HEK293 (cell line): ENCODE measurements at regions not wholly inside any gene's neighbourhood (a gene's known extent, or its start where the extent isn't known, plus 50 kb on each side); places are given as distances from the start of the nearest gene placed in this dataset.

Source experiments
- CTCF ChIA-PET: fragments of 350-600 bp; formaldehyde crosslinking; extraction: SDS; loops from one replicate; lab custom pipeline; 2021; ENCODE audit warnings: antibody characterized with exemption; lab: Yijun Ruan, JAX
- POLR2A ChIA-PET: fragments of 300-600 bp; formaldehyde crosslinking; extraction: SDS; loops from one replicate; lab custom pipeline; 2020; ENCODE audit warnings: antibody characterized with exemption, inconsistent platforms; lab: Yijun Ruan, JAX
- H3K27ac ChIP-seq: fragments of 200-500 bp; sonication (Bioruptor generic); 2 replicates; pipeline ENCODE4 v1.5.1; 2014; ENCODE audit warnings: low read depth, low read length, control low read depth, inconsistent platforms; ENCODE audit errors: extremely low read depth
- H3K36me3 ChIP-seq, 2 experiments: fragments of 200-500 bp in 1 of 2; sonication (Bioruptor generic) in 1 of 2; 1 replicate in 1 of 2; 2 replicates in 1 of 2; pipeline ENCODE4 v1.5.1; 2014 to 2017; ENCODE audit warnings: inconsistent platforms in 2 of 2, low read length in 2 of 2; ENCODE audit not compliant: control insufficient read depth in 2 of 2, insufficient read depth in 1 of 2
- H3K4me1 ChIP-seq: fragments of 200-500 bp; sonication (Bioruptor generic); 2 replicates; pipeline ENCODE4 v1.5.1; 2014; ENCODE audit warnings: mild to moderate bottlenecking, low read length, inconsistent platforms; ENCODE audit not compliant: control insufficient read depth, insufficient read depth
- H3K4me3 ChIP-seq: 2 replicates; pipeline ENCODE4 v1.5.1; 2011; ENCODE audit warnings: low read depth, mild to moderate bottlenecking, control low read depth, low read length, moderate library complexity
- H3K9me3 ChIP-seq: fragments of 200-500 bp; sonication (Bioruptor generic); 2 replicates; pipeline ENCODE4 v1.5.1; 2014; ENCODE audit warnings: low read depth, low read length, inconsistent platforms; ENCODE audit not compliant: control insufficient read depth, insufficient read depth
- GLIS1 ChIP-seq: fragments of 450-650 bp; formaldehyde crosslinking; IDR thresholded peaks from 2 replicates; pipeline ENCODE4 v1.5.1; 2016; ENCODE audit warnings: missing biosample characterization, missing genetic modification characterization
- IKZF3 ChIP-seq: fragments of 450-650 bp; IDR thresholded peaks from 2 replicates; pipeline ENCODE4 v1.5.0; 2018; ENCODE audit warnings: missing biosample characterization, mild to moderate bottlenecking, missing genetic modification characterization, moderate library complexity
- KLF1 ChIP-seq: fragments of 450-650 bp; formaldehyde crosslinking; IDR thresholded peaks from 2 replicates; pipeline ENCODE4 v1.5.1; 2016; ENCODE audit warnings: missing biosample characterization, missing genetic modification characterization
- KLF7 ChIP-seq: fragments of 450-650 bp; formaldehyde crosslinking; IDR thresholded peaks from 2 replicates; pipeline ENCODE4 v1.5.1; 2016; ENCODE audit warnings: missing biosample characterization, missing genetic modification characterization, borderline replicate concordance
- KLF9 ChIP-seq: fragments of 450-650 bp; formaldehyde crosslinking; IDR thresholded peaks from 2 replicates; pipeline ENCODE4 v1.5.1; 2016; ENCODE audit warnings: missing biosample characterization, missing genetic modification characterization, low read depth
- SETDB1 ChIP-seq: IDR thresholded peaks from one replicate; pipeline ENCODE4 v1.6.1; 2017; ENCODE audit warnings: mild to moderate bottlenecking, low read length, moderate library complexity, mixed read lengths; ENCODE audit not compliant: insufficient read length
- ZNF138 ChIP-seq: fragments of 450-650 bp; formaldehyde crosslinking; IDR thresholded peaks from 2 replicates; pipeline ENCODE4 v1.5.1; 2016; ENCODE audit warnings: missing biosample characterization, missing genetic modification characterization, borderline replicate concordance
- ZNF140 ChIP-seq: fragments of 450-650 bp; formaldehyde crosslinking; IDR thresholded peaks from 2 replicates; pipeline ENCODE4 v1.5.1; 2016; ENCODE audit warnings: missing biosample characterization, missing genetic modification characterization
- ZNF211 ChIP-seq: fragments of 450-650 bp; formaldehyde crosslinking; IDR thresholded peaks from 2 replicates; pipeline ENCODE4 v1.5.1; 2016; ENCODE audit warnings: low read depth, missing biosample characterization, missing genetic modification characterization
- ZNF394 ChIP-seq: fragments of 450-650 bp; formaldehyde crosslinking; IDR thresholded peaks from 2 replicates; pipeline ENCODE4 v1.5.1; 2016; ENCODE audit warnings: missing biosample characterization, missing genetic modification characterization, mild to moderate bottlenecking, moderate library complexity, borderline replicate concordance
- ZNF416 ChIP-seq: fragments of 450-650 bp; formaldehyde crosslinking; IDR thresholded peaks from 2 replicates; pipeline ENCODE4 v1.5.1; 2016; ENCODE audit warnings: missing biosample characterization, missing genetic modification characterization
- ZNF426 ChIP-seq: fragments of 450-650 bp; formaldehyde crosslinking; IDR thresholded peaks from 2 replicates; pipeline ENCODE4 v1.5.1; 2017; ENCODE audit warnings: missing biosample characterization, missing genetic modification characterization, mild to moderate bottlenecking, inconsistent platforms, moderate library complexity
- ZNF530 ChIP-seq: fragments of 450-650 bp; formaldehyde crosslinking; IDR thresholded peaks from 2 replicates; pipeline ENCODE4 v1.5.1; 2016; ENCODE audit warnings: low read depth, missing biosample characterization, missing genetic modification characterization
- ZNF555 ChIP-seq: fragments of 450-650 bp; formaldehyde crosslinking; conservative IDR thresholded peaks from 2 replicates; pipeline ENCODE4 v1.5.1; 2017; ENCODE audit warnings: missing biosample characterization, mild to moderate bottlenecking, missing genetic modification characterization, inconsistent platforms
- ZNF560 ChIP-seq: fragments of 450-650 bp; formaldehyde crosslinking; IDR thresholded peaks from 2 replicates; pipeline ENCODE4 v1.5.1; 2017; ENCODE audit warnings: missing biosample characterization, missing genetic modification characterization, borderline replicate concordance
- ZNF610 ChIP-seq: fragments of 450-650 bp; formaldehyde crosslinking; IDR thresholded peaks from 2 replicates; pipeline ENCODE4 v1.5.1; 2016; ENCODE audit warnings: missing biosample characterization, missing genetic modification characterization, borderline replicate concordance
- ZNF621 ChIP-seq: fragments of 450-650 bp; formaldehyde crosslinking; IDR thresholded peaks from 2 replicates; pipeline ENCODE4 v1.5.1; 2017; ENCODE audit warnings: missing biosample characterization, missing genetic modification characterization
- ZNF76 ChIP-seq: fragments of 450-650 bp; formaldehyde crosslinking; IDR thresholded peaks from 2 replicates; pipeline ENCODE4; 2016; ENCODE audit warnings: low read depth, missing biosample characterization, missing genetic modification characterization, borderline replicate concordance
- ZNF837 ChIP-seq: fragments of 450-650 bp; formaldehyde crosslinking; IDR thresholded peaks from 2 replicates; pipeline ENCODE4 v1.5.1; 2016; ENCODE audit warnings: missing biosample characterization, missing genetic modification characterization
- ZXDB ChIP-seq: fragments of 450-650 bp; formaldehyde crosslinking; IDR thresholded peaks from 2 replicates; pipeline ENCODE4 v1.5.1; 2016; ENCODE audit warnings: missing biosample characterization, missing genetic modification characterization
- TF ChIP-seq, protein P1 (sequence below): fragments of 450-650 bp; formaldehyde crosslinking; IDR thresholded peaks from 2 replicates; pipeline ENCODE4; 2016; ENCODE audit warnings: missing biosample characterization, missing genetic modification characterization
- TF ChIP-seq, protein P2 (sequence below): fragments of 450-650 bp; formaldehyde crosslinking; IDR thresholded peaks from 2 replicates; pipeline ENCODE4 v1.5.1; 2016; ENCODE audit warnings: missing biosample characterization, missing genetic modification characterization
- TF ChIP-seq, protein P3 (sequence below): fragments of 450-650 bp; IDR thresholded peaks from 2 replicates; pipeline ENCODE4 v1.5.1; 2018; ENCODE audit warnings: missing biosample characterization, missing genetic modification characterization
- TF ChIP-seq, protein P4 (sequence below): fragments of 450-650 bp; formaldehyde crosslinking; conservative IDR thresholded peaks from 2 replicates; pipeline ENCODE4 v1.5.1; 2016; ENCODE audit warnings: low read depth, missing biosample characterization, missing genetic modification characterization
- TF ChIP-seq, protein P5 (sequence below): fragments of 450-650 bp; formaldehyde crosslinking; conservative IDR thresholded peaks from 2 replicates; pipeline ENCODE4 v1.5.1; 2016; ENCODE audit warnings: low read depth, missing biosample characterization, missing genetic modification characterization

GRCh38 chr18:73668051-73668450 is 479.6 kb downstream of the FBXO15 start (continued):
- TF ChIP-seq ZNF76 (tag by site-specific recombination): no peak
- TF ChIP-seq, protein P1, sequence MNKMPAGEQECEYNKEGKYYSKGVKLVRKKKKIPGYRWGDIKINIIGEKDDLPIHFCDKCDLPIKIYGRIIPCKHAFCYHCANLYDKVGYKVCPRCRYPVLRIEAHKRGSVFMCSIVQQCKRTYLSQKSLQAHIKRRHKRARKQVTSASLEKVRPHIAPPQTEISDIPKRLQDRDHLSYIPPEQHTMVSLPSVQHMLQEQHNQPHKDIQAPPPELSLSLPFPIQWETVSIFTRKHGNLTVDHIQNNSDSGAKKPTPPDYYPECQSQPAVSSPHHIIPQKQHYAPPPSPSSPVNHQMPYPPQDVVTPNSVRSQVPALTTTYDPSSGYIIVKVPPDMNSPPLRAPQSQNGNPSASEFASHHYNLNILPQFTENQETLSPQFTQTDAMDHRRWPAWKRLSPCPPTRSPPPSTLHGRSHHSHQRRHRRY: no peak

DNA sequence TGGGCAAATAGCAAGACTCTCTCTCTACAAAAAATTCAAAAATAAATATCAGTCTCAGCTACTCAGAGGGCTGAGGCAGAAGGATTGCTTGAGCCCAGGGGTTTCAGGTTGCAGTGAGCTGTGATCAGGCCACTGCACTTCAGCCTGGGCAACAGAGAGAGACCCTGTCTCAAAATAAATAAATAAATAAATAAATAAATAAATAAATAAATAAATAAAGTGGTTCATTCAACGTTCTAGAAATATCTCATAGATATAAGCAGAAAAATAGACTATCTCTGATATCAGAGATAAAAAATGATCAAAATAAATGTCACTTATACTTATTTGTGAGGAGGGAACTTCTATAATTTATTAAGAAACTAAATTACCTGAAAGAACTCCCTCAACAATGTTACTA is 480.9 kb downstream of the FBXO15 start:
- H3K36me3 ChIP-seq: no peaks in the 10 kb centered on the region
- POLR2A ChIA-PET: no interaction called here
- H3K4me1 ChIP-seq: no peaks in the 10 kb centered on the region
- no peak overlapping the region for H3K4me3 ChIP-seq
- H3K27ac ChIP-seq: no peak overlapping the region
- no peaks in the 10 kb centered on the region for H3K9me3 ChIP-seq
- CTCF ChIA-PET: no interaction called here
- TF ChIP-seq ZNF426 (tag by site-specific recombination) (peak; percentile 62), ZNF610 (no peak), ZNF416 (tag by site-specific recombination) (no peak), KLF7 (no peak), ZNF560 (tag by site-specific recombination) (no peak), ZNF211 (no peak), ZNF140 (tag by site-specific recombination) (peak; percentile 43; the same call in 1 of the 2 replicates), GLIS1 (tag by site-specific recombination) (no peak), ZNF837 (tag by site-specific recombination) (no peak), KLF9 (tag by site-specific recombination) (no peak), KLF1 (no peak), ZNF138 (tag by site-specific recombination) (no peak), IKZF3 (tag by site-specific recombination) (no peak), SETDB1 (no peak), ZNF530 (tag by site-specific recombination) (no peak), ZNF621 (tag by site-specific recombination) (no peak), ZNF394 (tag by site-specific recombination) (peak; percentile 77; the same call in 1 of the 2 replicates), ZXDB (tag by site-specific recombination) (peak; percentile 52; the same call in 1 of the 2 replicates), ZNF555 (peak; percentile 65)
- TF ChIP-seq, protein P2, sequence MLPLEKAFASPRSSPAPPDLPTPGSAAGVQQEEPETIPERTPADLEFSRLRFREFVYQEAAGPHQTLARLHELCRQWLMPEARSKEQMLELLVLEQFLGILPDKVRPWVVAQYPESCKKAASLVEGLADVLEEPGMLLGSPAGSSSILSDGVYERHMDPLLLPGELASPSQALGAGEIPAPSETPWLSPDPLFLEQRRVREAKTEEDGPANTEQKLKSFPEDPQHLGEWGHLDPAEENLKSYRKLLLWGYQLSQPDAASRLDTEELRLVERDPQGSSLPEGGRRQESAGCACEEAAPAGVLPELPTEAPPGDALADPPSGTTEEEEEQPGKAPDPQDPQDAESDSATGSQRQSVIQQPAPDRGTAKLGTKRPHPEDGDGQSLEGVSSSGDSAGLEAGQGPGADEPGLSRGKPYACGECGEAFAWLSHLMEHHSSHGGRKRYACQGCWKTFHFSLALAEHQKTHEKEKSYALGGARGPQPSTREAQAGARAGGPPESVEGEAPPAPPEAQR (tag by site-specific recombination): no peak
- TF ChIP-seq, protein P3, sequence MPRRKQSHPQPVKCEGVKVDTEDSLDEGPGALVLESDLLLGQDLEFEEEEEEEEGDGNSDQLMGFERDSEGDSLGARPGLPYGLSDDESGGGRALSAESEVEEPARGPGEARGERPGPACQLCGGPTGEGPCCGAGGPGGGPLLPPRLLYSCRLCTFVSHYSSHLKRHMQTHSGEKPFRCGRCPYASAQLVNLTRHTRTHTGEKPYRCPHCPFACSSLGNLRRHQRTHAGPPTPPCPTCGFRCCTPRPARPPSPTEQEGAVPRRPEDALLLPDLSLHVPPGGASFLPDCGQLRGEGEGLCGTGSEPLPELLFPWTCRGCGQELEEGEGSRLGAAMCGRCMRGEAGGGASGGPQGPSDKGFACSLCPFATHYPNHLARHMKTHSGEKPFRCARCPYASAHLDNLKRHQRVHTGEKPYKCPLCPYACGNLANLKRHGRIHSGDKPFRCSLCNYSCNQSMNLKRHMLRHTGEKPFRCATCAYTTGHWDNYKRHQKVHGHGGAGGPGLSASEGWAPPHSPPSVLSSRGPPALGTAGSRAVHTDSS (tag by site-specific recombination): no peak
- TF ChIP-seq, protein P4, sequence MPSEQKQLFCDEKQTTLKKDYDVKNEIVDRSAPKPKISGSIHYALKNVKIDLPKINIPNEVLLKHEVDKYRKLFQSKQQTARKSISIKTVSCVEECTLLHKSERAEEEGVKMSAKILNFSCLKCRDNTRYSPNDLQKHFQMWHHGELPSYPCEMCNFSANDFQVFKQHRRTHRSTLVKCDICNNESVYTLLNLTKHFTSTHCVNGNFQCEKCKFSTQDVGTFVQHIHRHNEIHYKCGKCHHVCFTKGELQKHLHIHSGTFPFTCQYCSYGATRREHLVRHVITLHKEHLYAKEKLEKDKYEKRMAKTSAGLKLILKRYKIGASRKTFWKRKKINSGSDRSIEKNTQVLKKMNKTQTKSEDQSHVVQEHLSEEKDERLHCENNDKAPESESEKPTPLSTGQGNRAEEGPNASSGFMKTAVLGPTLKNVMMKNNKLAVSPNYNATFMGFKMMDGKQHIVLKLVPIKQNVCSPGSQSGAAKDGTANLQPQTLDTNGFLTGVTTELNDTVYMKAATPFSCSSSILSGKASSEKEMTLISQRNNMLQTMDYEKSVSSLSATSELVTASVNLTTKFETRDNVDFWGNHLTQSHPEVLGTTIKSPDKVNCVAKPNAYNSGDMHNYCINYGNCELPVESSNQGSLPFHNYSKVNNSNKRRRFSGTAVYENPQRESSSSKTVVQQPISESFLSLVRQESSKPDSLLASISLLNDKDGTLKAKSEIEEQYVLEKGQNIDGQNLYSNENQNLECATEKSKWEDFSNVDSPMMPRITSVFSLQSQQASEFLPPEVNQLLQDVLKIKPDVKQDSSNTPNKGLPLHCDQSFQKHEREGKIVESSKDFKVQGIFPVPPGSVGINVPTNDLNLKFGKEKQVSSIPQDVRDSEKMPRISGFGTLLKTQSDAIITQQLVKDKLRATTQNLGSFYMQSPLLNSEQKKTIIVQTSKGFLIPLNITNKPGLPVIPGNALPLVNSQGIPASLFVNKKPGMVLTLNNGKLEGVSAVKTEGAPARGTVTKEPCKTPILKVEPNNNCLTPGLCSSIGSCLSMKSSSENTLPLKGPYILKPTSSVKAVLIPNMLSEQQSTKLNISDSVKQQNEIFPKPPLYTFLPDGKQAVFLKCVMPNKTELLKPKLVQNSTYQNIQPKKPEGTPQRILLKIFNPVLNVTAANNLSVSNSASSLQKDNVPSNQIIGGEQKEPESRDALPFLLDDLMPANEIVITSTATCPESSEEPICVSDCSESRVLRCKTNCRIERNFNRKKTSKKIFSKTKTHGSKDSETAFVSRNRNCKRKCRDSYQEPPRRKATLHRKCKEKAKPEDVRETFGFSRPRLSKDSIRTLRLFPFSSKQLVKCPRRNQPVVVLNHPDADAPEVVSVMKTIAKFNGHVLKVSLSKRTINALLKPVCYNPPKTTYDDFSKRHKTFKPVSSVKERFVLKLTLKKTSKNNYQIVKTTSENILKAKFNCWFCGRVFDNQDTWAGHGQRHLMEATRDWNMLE: peak; percentile 69
- TF ChIP-seq, protein P5, sequence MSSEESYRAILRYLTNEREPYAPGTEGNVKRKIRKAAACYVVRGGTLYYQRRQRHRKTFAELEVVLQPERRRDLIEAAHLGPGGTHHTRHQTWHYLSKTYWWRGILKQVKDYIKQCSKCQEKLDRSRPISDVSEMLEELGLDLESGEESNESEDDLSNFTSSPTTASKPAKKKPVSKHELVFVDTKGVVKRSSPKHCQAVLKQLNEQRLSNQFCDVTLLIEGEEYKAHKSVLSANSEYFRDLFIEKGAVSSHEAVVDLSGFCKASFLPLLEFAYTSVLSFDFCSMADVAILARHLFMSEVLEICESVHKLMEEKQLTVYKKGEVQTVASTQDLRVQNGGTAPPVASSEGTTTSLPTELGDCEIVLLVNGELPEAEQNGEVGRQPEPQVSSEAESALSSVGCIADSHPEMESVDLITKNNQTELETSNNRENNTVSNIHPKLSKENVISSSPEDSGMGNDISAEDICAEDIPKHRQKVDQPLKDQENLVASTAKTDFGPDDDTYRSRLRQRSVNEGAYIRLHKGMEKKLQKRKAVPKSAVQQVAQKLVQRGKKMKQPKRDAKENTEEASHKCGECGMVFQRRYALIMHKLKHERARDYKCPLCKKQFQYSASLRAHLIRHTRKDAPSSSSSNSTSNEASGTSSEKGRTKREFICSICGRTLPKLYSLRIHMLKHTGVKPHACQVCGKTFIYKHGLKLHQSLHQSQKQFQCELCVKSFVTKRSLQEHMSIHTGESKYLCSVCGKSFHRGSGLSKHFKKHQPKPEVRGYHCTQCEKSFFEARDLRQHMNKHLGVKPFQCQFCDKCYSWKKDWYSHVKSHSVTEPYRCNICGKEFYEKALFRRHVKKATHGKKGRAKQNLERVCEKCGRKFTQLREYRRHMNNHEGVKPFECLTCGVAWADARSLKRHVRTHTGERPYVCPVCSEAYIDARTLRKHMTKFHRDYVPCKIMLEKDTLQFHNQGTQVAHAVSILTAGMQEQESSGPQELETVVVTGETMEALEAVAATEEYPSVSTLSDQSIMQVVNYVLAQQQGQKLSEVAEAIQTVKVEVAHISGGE (tag by site-specific recombination): peak; percentile 68
